Naive thymus-derived CD8-positive, alpha-beta T cell (primary cell): ENCODE measurements at regions not wholly inside any gene's neighbourhood (a gene's known extent, or its start where the extent isn't known, plus 50 kb on each side); places are given as distances from the start of the nearest gene placed in this dataset.
"Not testable (repeated sequence)": the region's sequence is repeated elsewhere in the genome, so short reads cannot be mapped to it uniquely, and the experiment has no call there.

Experiments
- ATAC-seq, 2 donors: fragments of 150-1000 bp; cut with Tn5 transposase in 1 of 2; sonication (Bioruptor Pico), chemical (Tn5 transposase) in 1 of 2; 1 replicate in 1 of 2; 2 replicates in 1 of 2; pipeline ENCODE4 v1.10.0; 2021; ENCODE audit warnings: mild to moderate bottlenecking in 2 of 2, moderate library complexity in 2 of 2
- POLR2A ChIA-PET: fragments of 350-600 bp; sonication (Branson Sonifier 250); formaldehyde crosslinking; loops from one replicate; lab custom pipeline; 2021; ENCODE audit warnings: antibody characterized with exemption; lab: Charles Lee
- DNase-seq, 10 donors: peaks; one replicate each; pipeline versions ENCODE4 v3.0.0 to v3.0.0-alpha.2; 2020 to 2022
- H3K27ac Mint-ChIP-seq, 10 donors: one replicate each; pipeline ENCODE4 v1.8.0; 2020 to 2022; ENCODE audit warnings: mild to moderate bottlenecking in 10 of 10, mixed read lengths in 10 of 10, moderate library complexity in 4 of 10, inconsistent platforms in 1 of 10
- H3K27me3 Mint-ChIP-seq, 5 donors: one replicate each; pipeline ENCODE4 v1.8.0; 2021 to 2022; ENCODE audit warnings: mixed read lengths in 5 of 5
- H3K36me3 Mint-ChIP-seq, 3 donors: one replicate each; pipeline ENCODE4 v1.8.0; 2020 to 2022; ENCODE audit warnings: mixed read lengths in 3 of 3, mild to moderate bottlenecking in 2 of 3, inconsistent platforms in 1 of 3
- H3K4me1 Mint-ChIP-seq, 4 donors: one replicate each; pipeline ENCODE4 v1.8.0; 2021 to 2022; ENCODE audit warnings: mixed read lengths in 4 of 4
- H3K4me3 Mint-ChIP-seq, 10 donors: one replicate each; pipeline ENCODE4 v1.8.0; 2020 to 2022; ENCODE audit warnings: mild to moderate bottlenecking in 10 of 10, mixed read lengths in 10 of 10, moderate library complexity in 6 of 10, inconsistent platforms in 1 of 10
- H3K9me3 Mint-ChIP-seq, 9 donors: one replicate each; pipeline ENCODE4 v1.8.0; 2020 to 2022; ENCODE audit warnings: mixed read lengths in 9 of 9, mild to moderate bottlenecking in 3 of 9, inconsistent platforms in 1 of 9, moderate library complexity in 1 of 9

DNA sequence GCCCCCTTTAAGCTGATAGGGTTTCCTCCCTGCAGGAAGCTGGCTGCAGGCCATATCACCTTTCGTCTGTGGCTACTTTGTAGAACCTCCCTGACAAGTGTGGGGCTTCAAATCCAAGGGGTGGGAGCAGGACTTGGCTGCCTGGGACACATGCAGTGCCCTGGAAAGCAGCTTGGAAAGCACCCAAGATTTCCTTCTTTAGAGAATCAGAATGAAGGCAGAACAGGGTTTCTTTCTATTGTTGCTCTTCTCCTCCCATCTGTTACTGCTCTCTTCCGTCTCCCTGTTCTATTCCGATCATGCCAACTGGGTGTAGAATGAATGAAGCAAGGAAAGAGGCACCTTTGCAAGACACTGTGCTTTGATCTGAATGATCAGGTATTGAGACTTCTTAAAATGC lies 282.2 kb downstream of the MED10 start:
- no peak overlapping the region for H3K27ac Mint-ChIP-seq

DNA sequence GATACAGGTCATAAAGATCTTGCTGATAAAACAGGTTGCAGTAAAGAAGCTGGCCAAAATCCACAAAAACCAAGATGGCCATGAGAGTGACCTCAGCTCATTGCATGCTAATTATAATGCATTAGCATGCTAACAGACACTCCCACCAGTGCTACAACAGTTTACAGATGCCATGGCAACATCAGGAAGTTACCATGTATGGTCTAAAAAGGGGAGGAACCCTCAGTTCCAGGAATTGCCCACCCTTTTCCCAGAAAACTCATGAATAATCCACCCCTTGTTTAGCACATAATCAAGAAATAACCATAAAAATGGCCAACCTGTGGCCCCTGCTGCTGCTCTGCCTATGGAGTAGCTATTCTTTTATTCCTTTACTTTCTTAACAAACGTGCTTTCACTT lies 284.2 kb downstream of the MED10 start:
- H3K4me1 Mint-ChIP-seq, DNase-seq, H3K27ac Mint-ChIP-seq, H3K27me3 Mint-ChIP-seq, POLR2A ChIA-PET, H3K36me3 Mint-ChIP-seq, ATAC-seq, H3K4me3 Mint-ChIP-seq: not testable (repeated sequence)
- peaks cover 0 to 13% (median 2%) of the 10 kb centered on the region in 9 donors for H3K9me3 Mint-ChIP-seq

More for the DNA sequence above, 282.2 kb downstream of the MED10 start:
- POLR2A ChIA-PET: no interaction called here
- Mint-ChIP-seq H3K9me3 (peaks cover 0 to 17% (median 2%) of the 10 kb centered on the region in 9 donors), H3K4me1 (no peaks in the 10 kb centered on the region), H3K4me3 (no peak overlapping the region), H3K36me3 (no peaks in the 10 kb centered on the region), H3K27me3 (peaks cover 0 to 6% (median 0%) of the 10 kb centered on the region in 5 donors)
- ATAC-seq: no peak
- DNase-seq: no peak

DNA sequence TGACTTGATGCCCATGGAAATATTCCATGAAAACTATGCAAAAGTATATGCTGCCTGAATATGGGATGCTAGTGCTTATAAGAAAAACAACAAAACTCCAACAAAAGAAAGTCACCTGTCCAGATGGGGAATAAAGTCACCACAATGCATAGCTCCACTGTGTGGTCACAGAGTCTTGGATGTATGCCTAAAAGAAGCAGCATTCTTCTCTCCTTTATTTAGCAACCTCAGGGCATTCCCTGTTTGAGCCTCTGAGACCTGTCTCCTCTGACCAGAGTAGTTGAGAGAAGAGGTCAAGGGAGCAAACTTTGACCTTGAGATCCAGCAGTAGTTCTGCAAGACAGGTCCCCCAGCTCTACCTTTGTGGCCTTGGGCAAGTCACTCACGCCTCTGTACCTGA lies 287.5 kb downstream of the MED10 start:
- no peak for ATAC-seq
- Mint-ChIP-seq H3K9me3 (peaks cover 0 to 10% (median 0%) of the 10 kb centered on the region in 9 donors), H3K4me1 (peaks cover 0 to 2% (median 0%) of the 10 kb centered on the region in 4 donors), H3K27ac (no peak overlapping the region), H3K27me3 (peaks cover 0 to 3% (median 0%) of the 10 kb centered on the region in 5 donors), H3K4me3 (no peak overlapping the region), H3K36me3 (no peaks in the 10 kb centered on the region)
- POLR2A ChIA-PET: no interaction called here
- no peak for DNase-seq

DNA sequence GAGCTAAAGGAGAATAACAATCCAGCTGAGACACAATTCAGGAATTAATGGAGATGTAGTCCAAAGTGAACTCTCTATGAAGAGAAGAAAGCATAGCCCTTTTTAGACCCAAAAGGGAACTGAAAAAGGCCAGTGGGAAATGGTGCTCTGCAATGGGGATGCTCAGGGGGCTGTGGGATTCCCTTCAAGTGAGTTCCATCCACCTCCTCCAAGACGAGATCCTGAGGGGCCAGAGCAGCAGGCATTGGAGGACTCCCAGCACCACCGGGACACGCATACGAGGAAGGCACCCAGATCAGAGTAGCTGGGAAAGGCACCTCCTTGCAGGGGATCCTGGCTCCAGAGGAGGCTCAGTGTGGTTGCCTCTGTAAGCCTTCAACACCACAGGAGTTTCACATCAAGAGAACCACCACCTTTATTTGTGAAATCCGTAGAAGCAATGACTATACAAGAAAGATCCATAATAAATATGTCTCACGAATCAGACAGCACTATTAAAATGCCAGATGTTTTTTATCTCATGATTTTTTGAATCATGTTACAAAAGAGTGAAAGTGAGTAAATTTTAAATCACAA lies 288.2 kb downstream of the MED10 start:
- H3K4me1 Mint-ChIP-seq: peaks cover 0 to 2% (median 0%) of the 10 kb centered on the region in 4 donors
- ATAC-seq: no peak
- POLR2A ChIA-PET: no interaction called here
- peaks cover 0 to 6% (median 0%) of the 10 kb centered on the region in 9 donors for H3K9me3 Mint-ChIP-seq
- no peak overlapping the region for H3K4me3 Mint-ChIP-seq
- H3K27ac Mint-ChIP-seq: no peak overlapping the region
- no peaks in the 10 kb centered on the region for H3K36me3 Mint-ChIP-seq
- DNase-seq: no peak
- H3K27me3 Mint-ChIP-seq: peaks cover 0 to 3% (median 0%) of the 10 kb centered on the region in 5 donors

DNA sequence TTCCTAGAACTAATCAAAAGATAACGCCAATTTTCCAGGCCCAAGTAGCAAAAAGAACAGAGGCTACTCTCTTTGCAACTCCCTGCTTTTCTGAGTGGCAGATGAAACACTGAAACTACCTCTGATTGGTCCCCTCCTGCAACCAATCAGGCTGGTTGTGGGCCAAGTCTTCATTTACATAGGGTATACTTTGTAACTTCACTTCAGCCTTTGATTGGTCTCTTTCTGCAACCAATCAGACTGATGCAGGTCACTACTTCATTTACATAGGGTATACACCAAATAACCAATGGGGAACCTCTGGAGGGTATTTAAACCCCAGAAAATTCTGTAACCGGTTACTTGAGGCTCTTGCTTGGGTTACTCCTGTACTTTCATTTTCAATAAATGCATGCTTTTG lies 289.6 kb downstream of the MED10 start:
- Mint-ChIP-seq H3K9me3 (peaks cover 0 to 6% (median 0%) of the 10 kb centered on the region in 9 donors), H3K4me1 (peaks cover 0 to 2% (median 0%) of the 10 kb centered on the region in 4 donors), H3K27me3 (peaks cover 0 to 3% (median 0%) of the 10 kb centered on the region in 5 donors), H3K4me3 (no peak overlapping the region), H3K27ac (no peak overlapping the region), H3K36me3 (no peaks in the 10 kb centered on the region)
- no peak for DNase-seq
- POLR2A ChIA-PET: no interaction called here
- ATAC-seq: no peak

DNA sequence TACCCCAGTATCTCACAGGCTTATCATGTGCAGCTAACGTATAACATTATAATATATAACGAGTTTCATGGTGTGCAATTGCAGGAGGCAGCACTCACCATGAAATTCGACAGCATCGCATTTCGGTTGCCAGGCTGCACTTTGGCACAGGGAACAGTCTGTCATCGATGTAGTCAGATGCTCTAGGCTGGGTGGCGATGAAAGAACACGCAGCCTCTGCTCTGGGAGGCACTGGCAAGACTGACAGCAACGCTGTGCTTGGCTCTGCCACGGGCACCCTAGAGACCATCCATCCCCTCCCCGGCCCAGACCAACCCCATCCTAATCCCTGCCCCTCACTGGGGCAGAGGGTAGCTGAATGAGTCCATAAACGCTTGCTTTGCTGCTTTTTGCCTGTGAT lies 290.8 kb downstream of the MED10 start:
- Mint-ChIP-seq H3K4me1 (peaks cover 0 to 2% (median 0%) of the 10 kb centered on the region in 4 donors), H3K9me3 (peaks cover 0 to 6% (median 0%) of the 10 kb centered on the region in 9 donors), H3K27ac (no peak overlapping the region), H3K27me3 (peaks cover 0 to 3% (median 0%) of the 10 kb centered on the region in 5 donors), H3K36me3 (no peaks in the 10 kb centered on the region), H3K4me3 (no peak overlapping the region)
- ATAC-seq (no peak), DNase-seq (no peak)
- POLR2A ChIA-PET: no interaction called here

DNA sequence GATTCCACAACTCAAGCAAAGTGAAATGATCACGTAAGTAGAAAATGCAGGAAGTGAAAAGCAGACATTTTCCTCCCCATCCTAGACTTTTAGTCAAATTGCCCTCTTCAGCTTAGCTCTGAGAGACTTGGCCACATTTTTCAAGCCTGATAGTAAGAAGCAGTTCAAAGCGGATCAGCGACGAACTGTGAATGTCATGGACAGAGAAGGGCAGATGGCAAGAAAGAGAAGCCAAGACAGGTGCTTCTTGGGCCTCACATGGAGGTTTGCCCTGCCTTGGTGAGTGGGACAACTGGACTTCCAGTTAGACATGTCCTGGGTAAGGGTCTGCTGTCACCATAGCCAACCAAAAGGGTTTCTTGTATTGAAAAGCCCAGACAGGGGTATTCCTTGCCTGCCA lies 291.5 kb downstream of the MED10 start:
- H3K4me1 Mint-ChIP-seq: peaks cover 0 to 2% (median 0%) of the 10 kb centered on the region in 4 donors
- H3K36me3 Mint-ChIP-seq: no peaks in the 10 kb centered on the region
- H3K27me3 Mint-ChIP-seq: peaks cover 0 to 3% (median 0%) of the 10 kb centered on the region in 5 donors
- ATAC-seq (no peak), DNase-seq (no peak)
- peaks cover 0 to 2% (median 0%) of the 10 kb centered on the region in 9 donors for H3K9me3 Mint-ChIP-seq
- POLR2A ChIA-PET: no interaction called here
- no peak overlapping the region for H3K4me3 Mint-ChIP-seq
- no peak overlapping the region for H3K27ac Mint-ChIP-seq

DNA sequence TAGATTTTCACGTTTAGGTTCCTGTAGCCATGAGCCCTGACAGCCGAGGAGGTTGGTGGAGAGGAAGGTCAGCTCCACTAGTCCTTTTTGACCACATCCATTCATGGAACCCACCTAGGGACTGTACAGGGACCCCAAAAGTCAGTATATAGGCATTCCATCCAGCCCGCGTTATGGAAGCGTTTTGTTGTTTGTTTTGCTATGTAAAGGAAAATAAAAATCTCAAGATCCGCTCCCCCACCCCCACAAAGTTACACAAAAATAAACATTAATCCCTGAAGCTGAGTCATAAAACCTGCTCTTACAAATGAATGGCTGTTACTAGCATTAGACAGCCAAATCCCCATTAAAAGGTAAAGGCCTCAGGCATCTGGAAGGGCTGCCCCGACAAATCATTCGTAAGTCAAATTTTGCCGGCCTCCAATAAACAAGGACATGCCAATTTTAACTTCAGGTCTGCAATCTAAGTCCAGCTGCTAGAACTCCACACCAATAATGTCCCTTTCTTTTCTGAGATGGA lies 292.9 kb downstream of the MED10 start:
- Mint-ChIP-seq H3K36me3 (no peaks in the 10 kb centered on the region), H3K4me3 (no peak overlapping the region), H3K9me3 (no peaks in the 10 kb centered on the region), H3K27ac (no peak overlapping the region), H3K27me3 (peaks cover 0 to 2% (median 0%) of the 10 kb centered on the region in 5 donors), H3K4me1 (peaks cover 0 to 2% (median 0%) of the 10 kb centered on the region in 4 donors)
- ATAC-seq (no peak), DNase-seq (no peak)
- POLR2A ChIA-PET: no interaction called here

DNA sequence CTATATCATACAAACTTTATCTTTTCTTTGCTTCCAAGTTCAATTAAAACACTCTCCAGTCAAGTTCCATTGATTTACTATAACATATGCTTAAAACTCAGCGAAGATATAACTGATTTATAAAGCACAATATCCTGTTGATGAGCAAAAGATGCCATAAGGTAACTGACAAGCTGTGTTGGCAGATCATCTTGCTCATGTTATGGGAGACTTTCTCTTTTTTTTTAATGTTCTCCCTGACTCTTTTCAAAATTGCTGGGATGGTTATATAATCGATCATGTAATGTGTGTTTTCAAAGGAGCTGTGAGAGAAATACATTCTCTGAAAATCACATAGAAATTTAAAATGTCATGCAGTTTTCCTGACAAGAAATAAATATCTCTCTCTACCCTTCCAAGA lies 293.5 kb downstream of the MED10 start:
- no peak for DNase-seq
- Mint-ChIP-seq H3K9me3 (no peaks in the 10 kb centered on the region), H3K27ac (no peak overlapping the region), H3K36me3 (no peaks in the 10 kb centered on the region), H3K4me1 (peaks cover 0 to 2% (median 0%) of the 10 kb centered on the region in 4 donors), H3K27me3 (peaks cover 0 to 2% (median 0%) of the 10 kb centered on the region in 5 donors), H3K4me3 (no peak overlapping the region)
- no peak for ATAC-seq
- POLR2A ChIA-PET: no interaction called here

DNA sequence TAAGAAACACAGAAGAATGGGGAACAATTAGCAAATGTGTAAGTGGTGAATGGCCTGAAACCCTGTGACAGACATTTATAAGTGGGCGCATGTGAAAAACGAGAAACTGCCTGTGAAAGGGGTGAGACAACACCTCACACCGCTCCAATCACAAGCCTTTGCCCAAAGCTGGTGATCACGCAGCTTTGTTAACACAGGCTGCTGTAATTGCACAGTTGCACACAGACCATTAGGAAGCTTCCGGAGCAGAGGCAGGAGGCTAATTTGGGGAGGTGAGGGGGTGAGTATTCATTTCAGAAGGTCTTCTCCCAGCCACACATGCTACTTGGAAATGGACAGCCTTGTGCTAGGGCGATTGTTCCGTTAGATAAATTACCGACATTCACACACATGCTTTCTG lies 294.0 kb downstream of the MED10 start:
- H3K9me3 Mint-ChIP-seq: no peaks in the 10 kb centered on the region
- DNase-seq (no peak), ATAC-seq (no peak)
- peaks cover 0 to 2% (median 0%) of the 10 kb centered on the region in 5 donors for H3K27me3 Mint-ChIP-seq
- POLR2A ChIA-PET: no interaction called here
- no peaks in the 10 kb centered on the region for H3K36me3 Mint-ChIP-seq
- no peak overlapping the region for H3K4me3 Mint-ChIP-seq
- H3K27ac Mint-ChIP-seq: no peak overlapping the region
- peaks cover 0 to 2% (median 0%) of the 10 kb centered on the region in 4 donors for H3K4me1 Mint-ChIP-seq

DNA sequence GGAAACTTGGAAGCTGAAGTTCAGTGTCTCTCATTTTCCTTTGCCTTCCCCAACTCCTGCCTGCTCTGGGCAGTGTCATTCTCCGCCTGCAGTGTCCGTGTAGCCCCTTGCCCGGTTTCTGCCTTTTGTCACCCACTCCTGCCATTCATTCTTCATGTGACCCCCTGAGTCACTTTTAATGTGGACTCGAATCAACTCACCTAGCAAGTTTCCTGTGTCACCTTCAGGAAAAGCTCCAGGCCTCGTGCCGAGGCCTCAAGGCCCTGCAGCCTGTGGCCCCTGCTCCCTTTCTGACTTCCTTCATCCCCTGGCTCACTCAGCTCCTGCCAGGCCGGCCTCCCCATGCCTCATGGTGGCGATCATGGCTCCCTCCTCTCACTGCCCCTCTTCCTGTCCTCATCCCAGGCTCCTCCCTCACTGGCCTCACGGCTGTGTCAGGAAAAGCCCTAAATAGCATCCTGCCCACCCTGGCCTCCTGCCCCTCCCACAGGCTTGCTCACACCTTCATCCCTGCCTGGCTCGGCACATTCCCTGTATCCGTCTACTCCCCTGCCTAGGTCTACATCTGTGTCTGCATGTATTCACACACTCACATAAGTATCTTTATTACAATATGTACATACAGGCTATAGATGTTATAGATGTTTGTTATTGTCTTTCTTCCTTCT lies 294.9 kb downstream of the MED10 start:
- no peaks in the 10 kb centered on the region for H3K9me3 Mint-ChIP-seq
- H3K36me3 Mint-ChIP-seq: no peaks in the 10 kb centered on the region
- no peak overlapping the region for H3K4me3 Mint-ChIP-seq
- no peak overlapping the region for H3K27ac Mint-ChIP-seq
- POLR2A ChIA-PET: no interaction called here
- no peaks in the 10 kb centered on the region for H3K4me1 Mint-ChIP-seq
- DNase-seq (no peak), ATAC-seq (no peak)
- H3K27me3 Mint-ChIP-seq: peaks cover 0 to 2% (median 0%) of the 10 kb centered on the region in 5 donors

DNA sequence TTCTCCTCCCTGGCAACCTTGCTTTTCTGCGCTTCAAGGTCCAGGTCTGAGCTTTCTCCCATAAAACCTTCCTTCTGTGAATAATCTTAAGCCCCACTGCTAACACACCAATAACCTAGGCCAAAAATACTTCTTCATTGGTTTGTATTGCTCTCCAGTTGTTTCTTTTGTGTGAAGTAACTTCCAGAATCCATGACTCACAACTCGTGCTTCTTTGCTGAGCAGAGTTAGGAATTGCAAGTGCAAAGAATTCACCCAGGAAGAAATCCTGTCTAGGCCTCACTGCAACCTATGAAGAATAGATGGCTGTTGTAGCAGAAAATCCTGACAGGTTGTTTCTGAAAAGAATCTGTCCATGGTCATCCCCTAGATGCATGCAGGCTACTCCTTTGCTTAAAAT lies 295.7 kb downstream of the MED10 start:
- Mint-ChIP-seq H3K27ac (no peak overlapping the region), H3K4me1 (no peaks in the 10 kb centered on the region), H3K36me3 (no peaks in the 10 kb centered on the region), H3K4me3 (no peak overlapping the region), H3K9me3 (no peaks in the 10 kb centered on the region), H3K27me3 (peaks cover 0 to 2% (median 0%) of the 10 kb centered on the region in 5 donors)
- POLR2A ChIA-PET: no interaction called here
- ATAC-seq (no peak), DNase-seq (no peak)

DNA sequence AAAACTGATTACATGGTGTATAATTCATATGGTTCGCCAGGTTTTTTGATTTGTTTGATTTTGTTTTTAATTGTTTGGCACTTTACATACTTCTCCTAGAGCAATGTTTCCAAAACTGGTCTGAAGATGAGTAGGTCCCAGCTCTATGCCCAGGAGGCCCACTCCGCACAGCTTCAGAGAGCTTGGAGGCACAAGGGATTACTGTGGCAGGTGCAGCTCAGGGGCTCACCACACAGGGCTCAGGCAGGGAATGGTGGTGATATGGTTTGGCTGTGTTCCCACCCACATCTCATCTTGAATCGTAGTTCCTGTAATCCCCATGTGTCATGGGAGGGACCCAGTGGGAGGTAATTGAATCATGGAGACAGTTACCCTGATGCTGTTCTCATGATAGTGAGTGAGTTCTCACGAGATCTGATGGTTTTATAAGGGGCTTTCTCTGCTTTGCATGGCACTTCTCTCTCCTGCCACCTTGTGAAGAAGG lies 296.6 kb downstream of the MED10 start:
- Mint-ChIP-seq H3K36me3 (no peaks in the 10 kb centered on the region), H3K9me3 (no peaks in the 10 kb centered on the region), H3K27me3 (peaks cover 0 to 2% (median 0%) of the 10 kb centered on the region in 5 donors), H3K27ac (no peak overlapping the region), H3K4me1 (no peaks in the 10 kb centered on the region), H3K4me3 (no peak overlapping the region)
- DNase-seq (no peak), ATAC-seq (no peak)
- POLR2A ChIA-PET: no interaction called here
